Astrocyte of the spinal cord (primary cell): ENCODE measurements at regions not wholly inside any gene's neighbourhood (a gene's known extent, or its start where the extent isn't known, plus 50 kb on each side); places are given as distances from the start of the nearest gene placed in this dataset.
"Not testable (repeated sequence)": the region's sequence is repeated elsewhere in the genome, so short reads cannot be mapped to it uniquely, and the experiment has no call there.

ENCODE experiments used
- DNase-seq: peaks from one replicate; pipeline ENCODE4 v3.0.0; 2011; ENCODE audit warnings: low read depth, low spot score
- H3K4me3 ChIP-seq: 2 replicates; pipeline ENCODE4 v1.5.1; 2011; ENCODE audit warnings: low read depth, mild to moderate bottlenecking, low read length, moderate library complexity
- in situ Hi-C: cut with HindIII; loops from 2 replicates; pipeline ENCODE4 v1.10.0; 2017; ENCODE audit warnings: low sequenced_read_pairs

GRCh38 chr1:120591774-120592173, 132.0 kb upstream of the NBPF26 start:
- DNase-seq, H3K4me3 ChIP-seq, in situ Hi-C loops: not testable (repeated sequence)

GRCh38 chr1:120592943-120593342, 130.8 kb upstream of the NBPF26 start:
- DNase-seq, H3K4me3 ChIP-seq, in situ Hi-C loops: not testable (repeated sequence)

GRCh38 chr1:120593648-120594047, 130.1 kb upstream of the NBPF26 start:
- DNase-seq, in situ Hi-C loops, H3K4me3 ChIP-seq: not testable (repeated sequence)

- in situ Hi-C loops, DNase-seq, H3K4me3 ChIP-seq: not testable (repeated sequence)
Observed at GRCh38 chr1:120598331-120598951, 125.3 kb upstream of the NBPF26 start.

- H3K4me3 ChIP-seq, in situ Hi-C loops, DNase-seq: not testable (repeated sequence)
Observed at GRCh38 chr1:120599511-120599910, 124.2 kb upstream of the NBPF26 start.

GRCh38 chr1:120600442-120601041, 123.2 kb upstream of the NBPF26 start:
- H3K4me3 ChIP-seq, DNase-seq, in situ Hi-C loops: not testable (repeated sequence)

GRCh38 chr1:120607882-120608281, 115.9 kb upstream of the NBPF26 start:
- in situ Hi-C loops, DNase-seq, H3K4me3 ChIP-seq: not testable (repeated sequence)

- DNase-seq, in situ Hi-C loops, H3K4me3 ChIP-seq: not testable (repeated sequence)
Observed at GRCh38 chr1:120608314-120609014, 115.3 kb upstream of the NBPF26 start.

- in situ Hi-C loops, H3K4me3 ChIP-seq, DNase-seq: not testable (repeated sequence)
Observed at GRCh38 chr1:120609015-120609573, 114.7 kb upstream of the NBPF26 start.

- in situ Hi-C loops, DNase-seq, H3K4me3 ChIP-seq: not testable (repeated sequence)
Observed at GRCh38 chr1:120609834-120610233, 113.9 kb upstream of the NBPF26 start.

GRCh38 chr1:120614931-120615639, 108.7 kb upstream of the NBPF26 start:
- DNase-seq, H3K4me3 ChIP-seq, in situ Hi-C loops: not testable (repeated sequence)

GRCh38 chr1:120617493-120617892, 106.3 kb upstream of the NBPF26 start:
- in situ Hi-C loops, H3K4me3 ChIP-seq, DNase-seq: not testable (repeated sequence)

- H3K4me3 ChIP-seq, in situ Hi-C loops, DNase-seq: not testable (repeated sequence)
Observed at GRCh38 chr1:120619867-120620692, 103.7 kb upstream of the NBPF26 start.

- DNase-seq, in situ Hi-C loops: not testable (repeated sequence)
Observed at GRCh38 chr1:120620693-120620969, 103.1 kb upstream of the NBPF26 start.

GRCh38 chr1:120621278-120621677, 102.5 kb upstream of the NBPF26 start:
- in situ Hi-C loops, H3K4me3 ChIP-seq, DNase-seq: not testable (repeated sequence)

More at GRCh38 chr1:120620693-120620969, 103.1 kb upstream of the NBPF26 start:
- H3K4me3 ChIP-seq: not testable (repeated sequence)

GRCh38 chr1:120623539-120623938, 100.2 kb upstream of the NBPF26 start:
- DNase-seq, in situ Hi-C loops, H3K4me3 ChIP-seq: not testable (repeated sequence)
